ENCODE measurements at regions not wholly inside any gene's neighbourhood (a gene's known extent, or its start where the extent isn't known, plus 50 kb on each side); places are given as distances from the start of the nearest gene placed in this dataset.
"Not testable (repeated sequence)": the region's sequence is repeated elsewhere in the genome, so short reads cannot be mapped to it uniquely, and the experiment has no call there.

GRCh38 chr10:109327266-109327665 is 596.0 kb downstream of the XPNPEP1 start:
- Histone ChIP-seq H3K27me3 (no peaks in the 10 kb centered on the region), H3K36me3 (no peaks in the 10 kb centered on the region), H3K4me3 (ENCODE audit: low read depth, low read length) (no peak overlapping the region), H3K4me1 (no peaks in the 10 kb centered on the region), H3K9me3 (no peaks in the 10 kb centered on the region)
- no peak for TF ChIP-seq CTCF (IDR thresholded peaks at IDR 0.05; ENCODE audit: low read depth, low read length)
- no peak for DNase-seq

GRCh38 chr10:109324721-109325120 is 598.6 kb downstream of the XPNPEP1 start:
- no peak for TF ChIP-seq CTCF (IDR thresholded peaks at IDR 0.05; ENCODE audit: low read depth, low read length)

GRCh38 chr10:109317746-109318366 is 605.5 kb downstream of the XPNPEP1 start:
- Histone ChIP-seq H3K36me3 (no peaks in the 10 kb centered on the region), H3K4me1 (no peaks in the 10 kb centered on the region), H3K27me3 (no peaks in the 10 kb centered on the region), H3K4me3 (ENCODE audit: low read depth, low read length) (no peak overlapping the region), H3K9me3 (no peaks in the 10 kb centered on the region)
- DNase-seq = no peak
- TF ChIP-seq CTCF (IDR thresholded peaks at IDR 0.05; ENCODE audit: low read depth, low read length) = no peak

More at GRCh38 chr10:109324721-109325120, 598.6 kb downstream of the XPNPEP1 start:
- Histone ChIP-seq H3K4me3 (ENCODE audit: low read depth, low read length) (no peak overlapping the region), H3K9me3 (no peaks in the 10 kb centered on the region), H3K27me3 (no peaks in the 10 kb centered on the region), H3K4me1 (no peaks in the 10 kb centered on the region), H3K36me3 (no peaks in the 10 kb centered on the region)
- no peak for DNase-seq

- not testable (repeated sequence) for H3K4me1 ChIP-seq; H3K4me3 ChIP-seq (ENCODE audit: low read depth, low read length); DNase-seq; H3K9me3 ChIP-seq; H3K27me3 ChIP-seq; H3K36me3 ChIP-seq
Observed at GRCh38 chr10:109314016-109314415, 609.3 kb downstream of the XPNPEP1 start.

- H3K9me3 ChIP-seq; H3K4me3 ChIP-seq (ENCODE audit: low read depth, low read length); DNase-seq; H3K27me3 ChIP-seq; H3K36me3 ChIP-seq; H3K4me1 ChIP-seq: not testable (repeated sequence)
Observed at GRCh38 chr10:109312555-109312954, 610.8 kb downstream of the XPNPEP1 start.

- no peaks in the 10 kb centered on the region for H3K9me3 ChIP-seq
- H3K4me1 ChIP-seq = no peaks in the 10 kb centered on the region
- H3K4me3 ChIP-seq (ENCODE audit: low read depth, low read length) = no peak overlapping the region
- no peak for TF ChIP-seq CTCF (IDR thresholded peaks at IDR 0.05; ENCODE audit: low read depth, low read length)
- no peaks in the 10 kb centered on the region for H3K36me3 ChIP-seq
- no peaks in the 10 kb centered on the region for H3K27me3 ChIP-seq
- no peak for DNase-seq
Observed at GRCh38 chr10:109308971-109309370, 614.3 kb downstream of the XPNPEP1 start.

GRCh38 chr10:109307102-109307501 is 616.2 kb downstream of the XPNPEP1 start:
- not testable (repeated sequence) for H3K4me1 ChIP-seq; H3K27me3 ChIP-seq; H3K36me3 ChIP-seq; H3K9me3 ChIP-seq; H3K4me3 ChIP-seq (ENCODE audit: low read depth, low read length); DNase-seq

GRCh38 chr10:109306698-109307097 is 616.6 kb downstream of the XPNPEP1 start:
- DNase-seq = no peak
- Histone ChIP-seq H3K9me3 (no peaks in the 10 kb centered on the region), H3K4me1 (no peaks in the 10 kb centered on the region), H3K4me3 (ENCODE audit: low read depth, low read length) (no peak overlapping the region), H3K27me3 (no peaks in the 10 kb centered on the region), H3K36me3 (no peaks in the 10 kb centered on the region)
- no peak for TF ChIP-seq CTCF (IDR thresholded peaks at IDR 0.05; ENCODE audit: low read depth, low read length)
